SK-N-SH (cell line): ENCODE measurements at regions not wholly inside any gene's neighbourhood (a gene's known extent, or its start where the extent isn't known, plus 50 kb on each side); places are given as distances from the start of the nearest gene placed in this dataset.

Source experiments
- CTCF ChIA-PET: fragments of 300-600, 350-600 bp; formaldehyde crosslinking; extraction: SDS; loops from one replicate; lab custom pipeline; 2021; lab: Yijun Ruan, JAX
- POLR2A ChIA-PET: fragments of 350-600 bp; sonication (Branson Sonifier 250); formaldehyde crosslinking; extraction: SDS; loops from one replicate; lab custom pipeline; 2020; ENCODE audit warnings: antibody characterized with exemption, inconsistent platforms; lab: Yijun Ruan, JAX
- DNase-seq: peaks from one replicate; pipeline ENCODE4 v3.0.0; 2012
- H2AFZ ChIP-seq: fragments of 200-600 bp; sonication (generic); 2 replicates; pipeline ENCODE4 v1.8.1; 2016; ENCODE audit warnings: antibody characterized with exemption, mild to moderate bottlenecking, low read depth
- H3F3A ChIP-seq: fragments of 200-600 bp; sonication (generic); replicated peaks from 2 replicates; pipeline ENCODE3; 2016; ENCODE audit warnings: antibody characterized with exemption, mild to moderate bottlenecking; ENCODE audit not compliant: insufficient read depth
- H3K27ac ChIP-seq, 2 experiments: fragments of 200-500 bp in 1 of 2; fragments of 200-600 bp in 1 of 2; sonication (Bioruptor generic) in 1 of 2; sonication (generic), shearing (Covaris generic) in 1 of 2; 2 replicates each; pipeline versions ENCODE4 v1.5.1 to v1.6.1; 2014 to 2016; ENCODE audit warnings: low read depth in 2 of 2, inconsistent platforms in 1 of 2, low read length in 1 of 2, mild to moderate bottlenecking in 1 of 2, mixed read lengths in 1 of 2
- H3K27me3 ChIP-seq: fragments of 200-600 bp; sonication (generic), shearing (Covaris generic); 2 replicates; pipeline ENCODE4 v1.6.1; 2016; ENCODE audit warnings: mixed run types; ENCODE audit not compliant: insufficient read depth
- H3K36me3 ChIP-seq, 2 experiments: fragments of 200-500 bp in 1 of 2; fragments of 200-600 bp in 1 of 2; sonication (Bioruptor generic) in 1 of 2; sonication (generic) in 1 of 2; replicated peaks in 1 of 2; 2 replicates each; pipeline versions ENCODE3 to v1.5.1; 2014 to 2016; ENCODE audit warnings: low read length in 1 of 2, mild to moderate bottlenecking in 1 of 2; ENCODE audit not compliant: insufficient read depth in 2 of 2, control insufficient read depth in 1 of 2
- H3K4me1 ChIP-seq, 2 experiments: fragments of 200-500 bp in 1 of 2; fragments of 200-600 bp in 1 of 2; sonication (Bioruptor generic) in 1 of 2; sonication (generic), shearing (Covaris generic) in 1 of 2; 2 replicates each; pipeline versions ENCODE4 v1.5.1 to v1.6.1; 2014 to 2016; ENCODE audit warnings: low read depth in 1 of 2, low read length in 1 of 2, mixed run types in 1 of 2; ENCODE audit not compliant: insufficient read depth in 2 of 2, control insufficient read depth in 1 of 2
- H3K4me2 ChIP-seq: fragments of 200-600 bp; sonication (generic), shearing (Covaris generic); 2 replicates; pipeline ENCODE4 v1.6.1; 2017; ENCODE audit warnings: mixed run types
- H3K4me3 ChIP-seq, 2 experiments: fragments of 200-500 bp in 1 of 2; fragments of 200-600 bp in 1 of 2; sonication (Bioruptor generic) in 1 of 2; sonication (generic), shearing (Covaris generic) in 1 of 2; 2 replicates each; pipeline versions ENCODE4 v1.5.1 to v1.8.1; 2014 to 2016; ENCODE audit warnings: low read depth in 2 of 2, inconsistent platforms in 1 of 2, low read length in 1 of 2, mild to moderate bottlenecking in 1 of 2, mixed read lengths in 1 of 2, moderate library complexity in 1 of 2
- H3K79me2 ChIP-seq: fragments of 200-600 bp; sonication (generic); 2 replicates; pipeline ENCODE4 v1.8.1; 2017; ENCODE audit warnings: mild to moderate bottlenecking; ENCODE audit not compliant: insufficient read depth
- H3K9ac ChIP-seq: fragments of 200-600 bp; sonication (generic); 2 replicates; pipeline ENCODE4 v1.6.1; 2017; ENCODE audit warnings: mixed run types
- H3K9me2 ChIP-seq: fragments of 200-600 bp; sonication (generic); 2 replicates; pipeline ENCODE4 v1.6.1; 2017; ENCODE audit warnings: mixed run types
- H3K9me3 ChIP-seq: fragments of 200-600 bp; sonication (generic); 2 replicates; pipeline ENCODE4 v1.6.1; 2017; ENCODE audit warnings: mixed run types, mild to moderate bottlenecking, moderate library complexity
- H4K20me1 ChIP-seq: fragments of 200-600 bp; sonication (generic); 2 replicates; pipeline ENCODE4 v1.6.1; 2017; ENCODE audit warnings: mild to moderate bottlenecking, mixed run types; ENCODE audit not compliant: insufficient read depth
- ELF1 ChIP-seq: IDR thresholded peaks from 2 replicates; pipeline ENCODE4 v1.4.0; 2012
- EZH2phosphoT487 ChIP-seq: fragments of 200-600 bp; sonication (generic); IDR thresholded peaks from 2 replicates; pipeline ENCODE4 v1.6.1; 2017; ENCODE audit warnings: low read depth, mixed run types, mild to moderate bottlenecking, antibody characterized with exemption, moderate library complexity, borderline replicate concordance
- FOXM1 ChIP-seq: IDR thresholded peaks from 2 replicates; pipeline ENCODE4 v1.4.0; 2012; ENCODE audit warnings: low read depth, mild to moderate bottlenecking
- JUND ChIP-seq: IDR thresholded peaks from 2 replicates; pipeline ENCODE4 v1.4.0; 2012
- MXI1 ChIP-seq: IDR thresholded peaks from 2 replicates; pipeline ENCODE4 v1.6.1; 2012; ENCODE audit warnings: mild to moderate bottlenecking, low read depth, low read length, improper control_type of control experiment
- RAD21 ChIP-seq: IDR thresholded peaks from 2 replicates; pipeline ENCODE4 v1.6.1; 2012; ENCODE audit warnings: mild to moderate bottlenecking, low read length
- RCOR1 ChIP-seq: fragments of 150-350 bp; IDR thresholded peaks from 2 replicates; pipeline ENCODE4 v1.6.1; 2017; ENCODE audit warnings: antibody characterized with exemption, low read length
- REST ChIP-seq: IDR thresholded peaks from 2 replicates; pipeline ENCODE4 v1.6.1; 2012; ENCODE audit warnings: mild to moderate bottlenecking, low read depth, low read length, moderate library complexity
- RFX5 ChIP-seq: IDR thresholded peaks from 2 replicates; pipeline ENCODE4 v1.6.1; 2012; ENCODE audit warnings: mild to moderate bottlenecking, improper control_type of control experiment, low read length
- SIN3A ChIP-seq: IDR thresholded peaks from 2 replicates; pipeline ENCODE4 v1.6.1; 2012; ENCODE audit warnings: low read depth, mild to moderate bottlenecking, low read length, moderate library complexity, borderline replicate concordance
- TAF1 ChIP-seq: IDR thresholded peaks from 2 replicates; pipeline ENCODE4 v1.6.1; 2012; ENCODE audit warnings: low read depth, mild to moderate bottlenecking, low read length, moderate library complexity, borderline replicate concordance
- WGBS: methylation state at CpG from one replicate; pipeline ENCODE4 v1.1.6; 2017; ENCODE audit warnings: low lambda C conversion rate; 5-methylcytosine and 5-hydroxymethylcytosine counted together
- TF ChIP-seq, protein P1 (sequence below): IDR thresholded peaks from 2 replicates; pipeline ENCODE4 v1.4.0; 2012; ENCODE audit warnings: low read depth, borderline replicate concordance

GRCh38 chr10:64762861-64763260 is 1241.7 kb downstream of the REEP3 start (continued):
- TF ChIP-seq, protein P1, sequence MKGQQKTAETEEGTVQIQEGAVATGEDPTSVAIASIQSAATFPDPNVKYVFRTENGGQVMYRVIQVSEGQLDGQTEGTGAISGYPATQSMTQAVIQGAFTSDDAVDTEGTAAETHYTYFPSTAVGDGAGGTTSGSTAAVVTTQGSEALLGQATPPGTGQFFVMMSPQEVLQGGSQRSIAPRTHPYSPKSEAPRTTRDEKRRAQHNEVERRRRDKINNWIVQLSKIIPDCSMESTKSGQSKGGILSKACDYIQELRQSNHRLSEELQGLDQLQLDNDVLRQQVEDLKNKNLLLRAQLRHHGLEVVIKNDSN: no peak
- TF ChIP-seq JUND (no peak), TAF1 (no peak), FOXM1 (no peak)

DNA sequence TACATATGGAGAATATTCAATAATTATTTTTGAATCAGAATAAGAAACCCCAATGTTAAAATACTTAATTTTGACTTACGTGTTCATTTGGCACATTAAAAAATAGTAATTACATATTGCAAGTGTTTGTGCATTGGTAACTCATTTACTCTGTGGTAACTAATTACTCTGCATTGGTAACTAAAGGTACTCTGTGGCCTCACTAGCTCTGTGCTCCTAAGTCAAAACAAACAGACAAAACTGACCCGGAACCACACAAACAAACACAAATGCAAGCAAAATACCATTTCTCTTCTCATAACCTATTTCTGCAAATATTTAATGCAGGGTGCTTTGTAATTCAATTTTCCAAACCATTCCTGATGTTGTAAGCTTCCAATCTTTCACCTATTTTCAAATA is 1244.3 kb downstream of the REEP3 start:
- Histone ChIP-seq H3F3A (no peaks in the 10 kb centered on the region), H2AFZ (no peak overlapping the region), H3K9ac (no peak overlapping the region), H3K9me2 (no peaks in the 10 kb centered on the region), H3K79me2 (no peaks in the 10 kb centered on the region), H4K20me1 (no peaks in the 10 kb centered on the region), H3K4me1 (no peaks in the 10 kb centered on the region), H3K9me3 (no peaks in the 10 kb centered on the region), H3K27me3 (no peaks in the 10 kb centered on the region), H3K4me2 (no peak overlapping the region), H3K27ac (no peak overlapping the region), H3K4me3 (no peak overlapping the region), H3K36me3 (no peaks in the 10 kb centered on the region)
- WGBS: 63% methylated on average over 2 of the region's 2 CpGs
- ChIA-PET POLR2A (no interaction called here), CTCF (no interaction called here)
- no peak for TF ChIP-seq EZH2phosphoT487
- TF ChIP-seq SIN3A: no peak
- no peak for TF ChIP-seq REST
- no peak for TF ChIP-seq RAD21
- TF ChIP-seq ELF1: no peak
- no peak for TF ChIP-seq RFX5
- no peak for TF ChIP-seq FOXM1
- TF ChIP-seq RCOR1: no peak
- no peak for TF ChIP-seq TAF1
- no peak for TF ChIP-seq MXI1
- DNase-seq: no peak
